ENCODE measurements at regions not wholly inside any gene's neighbourhood (a gene's known extent, or its start where the extent isn't known, plus 50 kb on each side); places are given as distances from the start of the nearest gene placed in this dataset.
A peak's percentile ranks its signal among the peaks of the same experiment; 100 is the strongest.
"Not testable (repeated sequence)": the region's sequence is repeated elsewhere in the genome, so short reads cannot be mapped to it uniquely, and the experiment has no call there.

DNA sequence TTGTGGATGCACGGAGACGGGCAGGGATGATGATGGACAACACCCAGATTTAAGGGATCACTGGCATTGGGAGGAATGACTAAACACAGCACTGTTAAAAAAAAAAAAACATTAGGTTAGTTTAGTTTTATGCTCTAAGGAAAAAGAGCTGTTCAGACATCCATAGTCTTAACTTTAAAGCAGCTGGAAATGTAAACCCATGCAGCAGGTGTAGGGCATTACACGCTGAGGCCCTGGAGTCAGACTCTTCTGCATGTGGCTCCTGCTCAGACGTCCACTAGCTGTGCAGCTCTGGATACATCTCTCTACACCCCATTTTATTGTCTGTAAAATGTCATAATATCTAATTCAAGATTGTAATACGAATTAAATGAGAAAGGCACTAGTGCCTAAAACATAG lies 191.8 kb upstream of the RASGRP1 start:
- Mint-ChIP-seq H3K4me3 (no peak overlapping the region), H3K9me3 (no peaks in the 10 kb centered on the region), H3K4me1 (peaks cover 50% of the 10 kb centered on the region), H3K36me3 (ENCODE audit: low read depth) (no peaks in the 10 kb centered on the region), H3K27ac (peak overlapping the region in 2 of 3 experiments; percentile 17 to 78), H3K27me3 (ENCODE audit: low read depth) (peaks cover 8% of the 10 kb centered on the region)
- TF ChIP-seq, protein P1, sequence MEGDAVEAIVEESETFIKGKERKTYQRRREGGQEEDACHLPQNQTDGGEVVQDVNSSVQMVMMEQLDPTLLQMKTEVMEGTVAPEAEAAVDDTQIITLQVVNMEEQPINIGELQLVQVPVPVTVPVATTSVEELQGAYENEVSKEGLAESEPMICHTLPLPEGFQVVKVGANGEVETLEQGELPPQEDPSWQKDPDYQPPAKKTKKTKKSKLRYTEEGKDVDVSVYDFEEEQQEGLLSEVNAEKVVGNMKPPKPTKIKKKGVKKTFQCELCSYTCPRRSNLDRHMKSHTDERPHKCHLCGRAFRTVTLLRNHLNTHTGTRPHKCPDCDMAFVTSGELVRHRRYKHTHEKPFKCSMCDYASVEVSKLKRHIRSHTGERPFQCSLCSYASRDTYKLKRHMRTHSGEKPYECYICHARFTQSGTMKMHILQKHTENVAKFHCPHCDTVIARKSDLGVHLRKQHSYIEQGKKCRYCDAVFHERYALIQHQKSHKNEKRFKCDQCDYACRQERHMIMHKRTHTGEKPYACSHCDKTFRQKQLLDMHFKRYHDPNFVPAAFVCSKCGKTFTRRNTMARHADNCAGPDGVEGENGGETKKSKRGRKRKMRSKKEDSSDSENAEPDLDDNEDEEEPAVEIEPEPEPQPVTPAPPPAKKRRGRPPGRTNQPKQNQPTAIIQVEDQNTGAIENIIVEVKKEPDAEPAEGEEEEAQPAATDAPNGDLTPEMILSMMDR (IDR thresholded peaks at IDR 0.05; ENCODE audit: unreplicated experiment in 3 of 3), result no peak

DNA sequence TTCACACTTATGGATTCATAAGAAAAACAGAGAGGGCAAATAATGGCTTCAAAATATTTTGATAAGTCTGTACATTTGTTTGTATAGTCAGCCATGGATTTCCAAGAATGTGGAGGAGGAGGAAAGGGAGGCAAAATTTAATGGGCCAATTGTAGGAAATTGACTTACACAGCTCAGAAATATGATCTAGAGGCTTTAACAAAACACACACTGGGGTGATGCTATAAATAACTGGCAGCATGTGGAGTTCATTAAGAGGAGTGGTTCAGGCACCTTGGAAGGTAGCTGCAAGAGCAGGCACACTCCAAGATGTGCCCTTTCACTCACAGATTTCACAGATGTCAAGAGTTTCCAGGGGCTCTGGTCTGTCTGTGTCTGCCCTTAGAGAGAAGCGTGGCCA lies 193.4 kb upstream of the RASGRP1 start:
- peaks cover 50% of the 10 kb centered on the region for H3K4me1 Mint-ChIP-seq
- no peaks in the 10 kb centered on the region for H3K9me3 Mint-ChIP-seq
- peak overlapping the region; percentile 55 to 92 (median 74) for H3K27ac Mint-ChIP-seq
- H3K36me3 Mint-ChIP-seq (ENCODE audit: low read depth), result no peaks in the 10 kb centered on the region
- TF ChIP-seq, protein P1 (IDR thresholded peaks at IDR 0.05; ENCODE audit: unreplicated experiment in 3 of 3), result no peak
- peak overlapping the region in 2 of 3 experiments; percentile 22 to 24 for H3K4me3 Mint-ChIP-seq
- no peaks in the 10 kb centered on the region for H3K27me3 Mint-ChIP-seq (ENCODE audit: low read depth)

DNA sequence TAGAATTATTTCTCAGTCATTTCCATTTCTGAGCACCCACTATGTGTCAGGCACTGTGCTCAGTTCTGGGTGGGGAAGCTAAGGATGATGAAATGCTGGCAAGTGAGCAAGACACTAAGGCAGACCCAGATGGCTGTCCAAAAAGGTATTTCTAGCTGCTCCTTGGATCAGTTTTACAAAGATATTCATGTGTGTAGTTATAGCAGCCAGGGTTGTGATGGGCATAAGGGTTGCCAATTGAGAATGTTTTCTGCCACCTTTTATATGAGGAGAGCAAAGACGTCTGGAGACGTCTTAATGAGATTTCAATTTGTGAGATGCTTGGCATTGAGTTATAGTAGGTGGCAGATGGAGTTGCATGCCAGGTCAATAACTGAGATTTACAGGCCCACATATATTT lies 197.1 kb upstream of the RASGRP1 start:
- no peak overlapping the region for H3K4me3 Mint-ChIP-seq
- H3K27ac Mint-ChIP-seq, result no peak overlapping the region
- H3K36me3 Mint-ChIP-seq (ENCODE audit: low read depth), result no peaks in the 10 kb centered on the region
- no peaks in the 10 kb centered on the region for H3K27me3 Mint-ChIP-seq (ENCODE audit: low read depth)
- no peaks in the 10 kb centered on the region for H3K9me3 Mint-ChIP-seq
- TF ChIP-seq, protein P1 (IDR thresholded peaks at IDR 0.05; ENCODE audit: unreplicated experiment in 3 of 3), result no peak
- H3K4me1 Mint-ChIP-seq, result peaks cover 24% of the 10 kb centered on the region

DNA sequence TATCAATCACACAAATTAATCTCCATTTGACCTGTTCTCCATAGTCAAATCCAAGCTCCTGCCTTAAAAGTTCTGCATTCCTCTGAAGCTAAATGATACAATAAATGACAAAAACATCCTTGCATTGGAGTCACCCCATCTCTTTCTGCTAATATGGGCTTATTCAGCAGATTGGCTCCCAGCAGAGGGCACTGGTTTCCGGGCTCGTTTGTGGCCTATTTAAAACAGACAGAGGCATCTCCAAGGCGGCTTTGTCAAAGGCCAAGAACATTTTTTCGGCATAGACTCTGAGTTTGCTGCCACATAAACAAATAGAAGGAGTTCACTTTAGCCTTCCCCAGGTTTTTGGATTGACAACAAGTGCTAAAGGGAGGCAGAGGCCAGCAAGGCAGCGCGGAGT lies 204.4 kb upstream of the RASGRP1 start:
- Mint-ChIP-seq H3K27ac (no peak overlapping the region), H3K4me1 (no peaks in the 10 kb centered on the region), H3K36me3 (ENCODE audit: low read depth) (no peaks in the 10 kb centered on the region), H3K9me3 (peaks cover 2% of the 10 kb centered on the region), H3K4me3 (no peak overlapping the region), H3K27me3 (ENCODE audit: low read depth) (no peaks in the 10 kb centered on the region)
- TF ChIP-seq, protein P1 (IDR thresholded peaks at IDR 0.05; ENCODE audit: unreplicated experiment in 3 of 3), result peak in 2 of 3 experiments; percentile 14 to 25

DNA sequence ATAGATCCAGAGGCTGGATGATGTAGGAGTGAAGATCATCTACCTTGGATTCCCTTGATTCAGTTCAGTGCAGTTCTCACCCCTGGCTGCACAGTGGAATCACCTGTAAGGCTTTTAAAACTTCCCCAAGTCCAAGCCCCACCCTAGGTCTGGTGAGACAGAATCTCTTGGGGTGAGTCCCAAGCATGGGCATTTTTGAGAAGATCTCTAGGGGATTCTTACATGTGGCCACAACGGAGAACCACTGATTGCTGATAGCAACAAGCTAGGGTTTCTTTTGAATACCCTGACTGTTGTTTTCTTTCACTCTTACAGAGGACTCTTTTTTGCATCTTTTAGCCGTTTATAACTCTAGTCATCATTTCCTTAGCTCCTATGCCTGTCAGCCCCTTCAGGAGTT lies 204.9 kb upstream of the RASGRP1 start:
- peaks cover 2% of the 10 kb centered on the region for H3K9me3 Mint-ChIP-seq
- no peak overlapping the region for H3K4me3 Mint-ChIP-seq
- H3K36me3 Mint-ChIP-seq (ENCODE audit: low read depth), result no peaks in the 10 kb centered on the region
- H3K4me1 Mint-ChIP-seq, result no peaks in the 10 kb centered on the region
- H3K27me3 Mint-ChIP-seq (ENCODE audit: low read depth), result no peaks in the 10 kb centered on the region
- TF ChIP-seq, protein P1 (IDR thresholded peaks at IDR 0.05; ENCODE audit: unreplicated experiment in 3 of 3), result no peak
- H3K27ac Mint-ChIP-seq, result no peak overlapping the region

DNA sequence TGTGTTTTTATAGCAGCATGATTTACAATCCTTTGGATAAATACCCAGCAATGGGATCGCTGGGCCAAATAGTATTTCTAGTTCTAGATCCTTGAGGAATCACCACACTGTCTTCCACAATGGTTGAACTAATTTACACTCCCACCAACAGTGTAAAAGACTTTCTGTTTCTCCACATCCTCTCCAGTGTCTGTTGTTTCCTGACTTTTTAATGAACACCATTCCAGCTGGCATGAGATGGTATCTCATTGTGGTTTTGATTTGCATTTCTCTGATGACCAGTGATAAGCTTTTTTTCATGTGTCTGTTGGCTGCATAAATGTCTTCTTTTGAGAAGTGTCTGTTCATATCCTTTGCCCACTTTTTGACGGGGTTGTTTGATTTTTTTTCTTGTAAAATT lies 209.5 kb upstream of the RASGRP1 start:
- H3K9me3 Mint-ChIP-seq, result peaks cover 15% of the 10 kb centered on the region
- not testable (repeated sequence) for H3K4me1 Mint-ChIP-seq; H3K4me3 Mint-ChIP-seq; H3K27ac Mint-ChIP-seq; H3K27me3 Mint-ChIP-seq (ENCODE audit: low read depth); H3K36me3 Mint-ChIP-seq (ENCODE audit: low read depth)
